Ishikawa (cell line): ENCODE measurements at regions not wholly inside any gene's neighbourhood (a gene's known extent, or its start where the extent isn't known, plus 50 kb on each side); places are given as distances from the start of the nearest gene placed in this dataset.

Experiments
- CEBPB ChIP-seq: IDR thresholded peaks from 2 replicates; pipeline ENCODE4 v1.6.1; 2012
- CREB1 ChIP-seq: IDR thresholded peaks from 2 replicates; pipeline ENCODE4 v1.6.1; 2012; ENCODE audit warnings: low read depth
- EGR1 ChIP-seq: IDR thresholded peaks from 2 replicates; pipeline ENCODE4 v1.6.1; 2012
- EP300 ChIP-seq: IDR thresholded peaks from 2 replicates; pipeline ENCODE4 v1.6.1; 2012; ENCODE audit warnings: borderline replicate concordance
- FOXM1 ChIP-seq: IDR thresholded peaks from 2 replicates; pipeline ENCODE4 v1.6.1; 2012; ENCODE audit warnings: low read depth, borderline replicate concordance
- MAX ChIP-seq: IDR thresholded peaks from 2 replicates; pipeline ENCODE4 v1.6.1; 2012
- NFIC ChIP-seq: IDR thresholded peaks from 2 replicates; pipeline ENCODE4 v1.6.1; 2012
- RAD21 ChIP-seq: IDR thresholded peaks from 2 replicates; pipeline ENCODE4 v1.6.1; 2012; ENCODE audit warnings: low read depth
- REST ChIP-seq: IDR thresholded peaks from 2 replicates; pipeline ENCODE4 v1.6.1; 2012; ENCODE audit warnings: low read depth, mild to moderate bottlenecking
- TAF1 ChIP-seq: IDR thresholded peaks from 2 replicates; pipeline ENCODE4 v1.6.1; 2012; ENCODE audit warnings: low read depth, mild to moderate bottlenecking
- TCF12 ChIP-seq: IDR thresholded peaks from 2 replicates; pipeline ENCODE4 v1.6.1; 2012; ENCODE audit warnings: low read depth
- TEAD4 ChIP-seq: IDR thresholded peaks from 2 replicates; pipeline ENCODE4 v1.6.1; 2012
- USF1 ChIP-seq: IDR thresholded peaks from 2 replicates; pipeline ENCODE4 v1.6.1; 2012
- YY1 ChIP-seq: IDR thresholded peaks from 2 replicates; pipeline ENCODE4 v1.6.1; 2012; ENCODE audit warnings: low read depth
- ZBTB7A ChIP-seq: IDR thresholded peaks from 2 replicates; pipeline ENCODE4 v1.6.1; 2012; ENCODE audit warnings: low read depth

GRCh38 chr5:123937230-123937629, 425.3 kb downstream of the CSNK1G3 start:
- TF ChIP-seq CREB1 (no peak), MAX (peak; percentile 89), TCF12 (no peak), RAD21 (peak; percentile 91), REST (no peak), CEBPB (no peak), FOXM1 (no peak), USF1 (peak; percentile 40; the same call in 1 of the 2 replicates), TEAD4 (no peak), ZBTB7A (no peak), EGR1 (no peak), YY1 (no peak), TAF1 (no peak), EP300 (no peak), NFIC (no peak)

- no peak for TF ChIP-seq NFIC
- TF ChIP-seq CEBPB = no peak
- TF ChIP-seq CREB1 = no peak
- no peak for TF ChIP-seq TAF1
- no peak for TF ChIP-seq ZBTB7A
- no peak for TF ChIP-seq YY1
- TF ChIP-seq FOXM1 = no peak
- no peak for TF ChIP-seq USF1
- TF ChIP-seq MAX = no peak
- TF ChIP-seq TEAD4 = no peak
- no peak for TF ChIP-seq REST
- no peak for TF ChIP-seq EP300
- TF ChIP-seq EGR1 = no peak
- TF ChIP-seq RAD21 = no peak
- no peak for TF ChIP-seq TCF12
Observed at GRCh38 chr5:123936548-123936947, 424.6 kb downstream of the CSNK1G3 start.

GRCh38 chr5:123929055-123929474, 417.1 kb downstream of the CSNK1G3 start:
- TF ChIP-seq NFIC (no peak), CREB1 (no peak), USF1 (no peak), FOXM1 (no peak), TCF12 (no peak), TAF1 (no peak), EP300 (no peak)

- TF ChIP-seq FOXM1 (no peak), YY1 (no peak), CEBPB (no peak), TCF12 (no peak), NFIC (no peak), CREB1 (no peak), TAF1 (no peak), EP300 (no peak), TEAD4 (no peak), REST (no peak), ZBTB7A (no peak), RAD21 (no peak), MAX (no peak), USF1 (no peak), EGR1 (no peak)
Observed at GRCh38 chr5:123928401-123928800, 416.4 kb downstream of the CSNK1G3 start.
